SK-N-DZ (cell line): ENCODE measurements at regions not wholly inside any gene's neighbourhood (a gene's known extent, or its start where the extent isn't known, plus 50 kb on each side); places are given as distances from the start of the nearest gene placed in this dataset.

Experiments used
- DNase-seq: peaks from one replicate; pipeline ENCODE4 v3.0.0-alpha.2; 2015; ENCODE audit warnings: low spot score

GRCh38 chr1:220363196-220363837 lies 91.1 kb upstream of the RAB3GAP2 start:
- DNase-seq, result peak; percentile 27

- no peak for DNase-seq
Measured at GRCh38 chr1:220356981-220357850, 85.0 kb upstream of the RAB3GAP2 start.

- no peak for DNase-seq
Measured at GRCh38 chr1:220353229-220354012, 81.2 kb upstream of the RAB3GAP2 start.

GRCh38 chr1:220348211-220348610 lies 76.0 kb upstream of the RAB3GAP2 start:
- DNase-seq, result no peak

- DNase-seq, result no peak
Measured at GRCh38 chr1:220347654-220348175, 75.5 kb upstream of the RAB3GAP2 start.

GRCh38 chr1:220344745-220345144 lies 72.5 kb upstream of the RAB3GAP2 start:
- no peak for DNase-seq

GRCh38 chr1:220342853-220343252 lies 70.6 kb upstream of the RAB3GAP2 start:
- no peak for DNase-seq

GRCh38 chr1:220341126-220341525 lies 68.9 kb upstream of the RAB3GAP2 start:
- no peak for DNase-seq

- no peak for DNase-seq
Measured at GRCh38 chr1:220339581-220339980, 67.3 kb upstream of the RAB3GAP2 start.

GRCh38 chr1:220338759-220339158 lies 66.5 kb upstream of the RAB3GAP2 start:
- no peak for DNase-seq

GRCh38 chr1:220336391-220337031 lies 64.3 kb upstream of the RAB3GAP2 start:
- no peak for DNase-seq

GRCh38 chr1:220335668-220336067 lies 63.4 kb upstream of the RAB3GAP2 start:
- DNase-seq, result no peak

- no peak for DNase-seq
Measured at GRCh38 chr1:220331318-220331717, 59.1 kb upstream of the RAB3GAP2 start.

- no peak for DNase-seq
Measured at GRCh38 chr1:220330265-220330664, 58.0 kb upstream of the RAB3GAP2 start.

- no peak for DNase-seq
Measured at GRCh38 chr1:220327106-220327505, 54.9 kb upstream of the RAB3GAP2 start.

- no peak for DNase-seq
Measured at GRCh38 chr1:220326578-220326977, 54.3 kb upstream of the RAB3GAP2 start.

GRCh38 chr1:220325306-220325995 lies 53.2 kb upstream of the RAB3GAP2 start:
- no peak for DNase-seq

- DNase-seq, result no peak
Measured at GRCh38 chr1:220323717-220324116, 51.5 kb upstream of the RAB3GAP2 start.

GRCh38 chr1:220322570-220322969 lies 50.3 kb upstream of the RAB3GAP2 start:
- no peak for DNase-seq
